ENCODE measurements at regions not wholly inside any gene's neighbourhood (a gene's known extent, or its start where the extent isn't known, plus 50 kb on each side); places are given as distances from the start of the nearest gene placed in this dataset.

DNA sequence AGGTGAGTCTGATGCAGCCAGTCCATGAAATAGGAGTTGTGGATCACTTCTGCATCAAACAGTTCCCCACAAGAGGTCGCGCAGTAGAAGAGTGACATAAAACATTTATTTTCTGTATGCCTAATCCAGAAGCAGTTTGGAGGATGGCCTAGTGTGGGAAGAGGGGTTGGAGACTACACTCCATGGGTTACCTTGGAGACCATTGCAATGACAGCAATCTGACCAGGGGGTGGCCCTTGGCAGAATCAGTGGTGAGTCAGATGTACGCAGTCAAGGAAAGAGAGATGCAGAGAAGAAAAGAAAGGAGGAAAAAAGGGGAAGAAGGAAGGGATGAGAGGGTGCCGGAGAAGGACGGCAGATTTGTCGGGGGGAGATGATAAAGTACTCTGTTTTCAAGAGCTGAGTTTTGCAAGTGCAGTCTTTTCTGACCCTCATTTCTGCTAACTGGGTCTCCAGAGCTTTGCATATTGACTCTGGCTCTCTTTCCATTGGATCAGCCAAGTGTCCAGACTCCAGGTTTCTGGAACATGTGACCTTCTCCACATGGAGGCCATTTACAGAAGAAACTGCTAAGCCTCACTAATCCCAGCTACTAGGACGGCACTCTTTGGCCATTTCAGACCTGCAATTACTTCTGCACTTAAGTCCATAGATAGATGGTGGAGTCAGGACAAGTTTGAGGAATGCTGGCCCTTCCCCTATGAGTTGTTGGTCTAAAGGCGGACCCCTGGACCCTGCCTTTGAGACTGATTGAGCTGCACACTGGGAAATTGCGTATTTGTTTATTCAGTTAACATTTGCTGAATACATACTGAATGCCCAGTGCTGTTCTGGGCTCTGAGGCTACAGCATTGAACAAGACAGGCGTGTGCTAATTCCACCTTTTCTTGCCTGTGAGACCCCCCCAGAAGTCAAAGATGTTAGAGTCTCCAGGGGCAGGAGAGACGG is 424.2 kb downstream of the BCL11B start:
- no peak for TF ChIP-seq TEAD2 (CRISPR knock-in tag; IDR thresholded peaks at IDR 0.05)
- peak; percentile 38; the same call in 1 of the 2 replicates for TF ChIP-seq HNF4A (CRISPR knock-in tag; IDR thresholded peaks at IDR 0.05)
- no TSS peak for BruUV-seq (replicated peaks)
- in situ Hi-C loops (cut with HindIII; ENCODE audit: extremely low pct_ligation_motif_present, low pct_unique_long_range_greater_than_20kb): no loop called here
- H3K9me3 ChIP-seq (ENCODE audit: low read length): no peaks in the 10 kb centered on the region
- H4K20me1 ChIP-seq (ENCODE audit: insufficient read depth, low read length): no peaks in the 10 kb centered on the region
- H2AFZ ChIP-seq (ENCODE audit: low read length): no peak overlapping the region
- peak; percentile 96 for ATAC-seq
- peaks cover 11% of the 10 kb centered on the region for H3K4me1 ChIP-seq (ENCODE audit: insufficient read depth, low read length)
- no peak overlapping the region for H3K9ac ChIP-seq (ENCODE audit: insufficient read depth, low read depth, low read length)
- H3K79me2 ChIP-seq (ENCODE audit: insufficient read depth, low read length): no peaks in the 10 kb centered on the region
- peak; percentile 21 for FAIRE-seq
- ChIA-PET CTCF (ENCODE audit: low intra/inter-chr PET ratio, low total read pairs) (no interaction called here), POLR2A (no interaction called here)
- no peak overlapping the region for H3K4me2 ChIP-seq (ENCODE audit: low read depth, low read length)
- H3K4me3 ChIP-seq (replicated peaks in 1 of 3; ENCODE audit: insufficient read depth in 1 of 3, low read depth in 2 of 3, low read length in 3 of 3): no peak overlapping the region
- intact Hi-C loops (cut with micrococcal nuclease; ENCODE audit: unreplicated experiment): no loop called here
- H3K27ac ChIP-seq (ENCODE audit: extremely low read length, insufficient read depth, low read length): no peak overlapping the region
- no peaks in the 10 kb centered on the region for H3K36me3 ChIP-seq (replicated peaks in 1 of 2; ENCODE audit: control insufficient read depth in 1 of 2, insufficient read depth in 2 of 2, low read length in 2 of 2)
- H3K27me3 ChIP-seq (ENCODE audit: control insufficient read depth in 1 of 2, insufficient read depth in 2 of 2, low read length in 2 of 2): no peaks in the 10 kb centered on the region
- 38% methylated on average over 10 of the region's 11 CpGs for WGBS (ENCODE audit: low lambda C conversion rate)
- peak; percentile 15 for DNase-seq (ENCODE audit: low spot score)

DNA sequence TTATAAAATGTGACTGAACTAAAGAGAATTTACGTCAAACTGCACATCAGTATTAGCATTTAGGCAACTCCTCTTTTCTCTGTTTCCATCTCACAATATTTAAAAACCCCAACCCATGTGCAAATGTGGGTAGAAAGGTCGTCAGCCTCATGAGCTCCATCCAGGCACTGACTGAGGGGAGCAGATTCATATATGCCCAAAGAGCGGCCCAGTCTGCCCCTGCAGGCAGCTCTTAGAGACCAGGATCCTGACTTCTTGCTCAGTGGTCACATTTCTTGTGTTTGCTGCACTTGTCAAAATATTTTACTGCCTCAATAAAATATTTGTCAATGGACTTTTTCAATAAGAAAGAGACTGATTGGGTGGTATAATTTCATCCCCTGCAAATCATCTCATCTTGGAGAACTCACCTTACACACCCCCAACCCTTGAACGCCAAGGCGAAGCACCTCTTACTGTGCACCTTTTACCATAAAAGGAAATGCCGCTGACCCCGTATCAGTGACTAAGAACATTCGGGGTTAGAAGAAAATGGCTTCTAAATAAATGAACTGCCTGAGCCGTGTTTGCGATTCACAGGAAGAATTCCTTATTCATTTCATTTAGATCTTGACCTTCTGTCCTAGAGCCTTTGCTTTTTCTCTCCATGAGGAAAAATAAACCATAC is 418.8 kb downstream of the BCL11B start:
- POLR2A ChIA-PET: no interaction called here
- Histone ChIP-seq H3K4me2 (ENCODE audit: low read depth, low read length) (no peak overlapping the region), H3K27me3 (ENCODE audit: control insufficient read depth in 1 of 2, insufficient read depth in 2 of 2, low read length in 2 of 2) (peaks cover 0 to 3% of the 10 kb centered on the region in 2 experiments; a peak in 1 of 5 replicates), H2AFZ (ENCODE audit: low read length) (no peak overlapping the region), H3K4me1 (ENCODE audit: insufficient read depth, low read length) (peaks cover 4% of the 10 kb centered on the region), H4K20me1 (ENCODE audit: insufficient read depth, low read length) (no peaks in the 10 kb centered on the region), H3K27ac (ENCODE audit: extremely low read length, insufficient read depth, low read length) (no peak overlapping the region), H3K79me2 (ENCODE audit: insufficient read depth, low read length) (no peaks in the 10 kb centered on the region), H3K36me3 (replicated peaks in 1 of 2; ENCODE audit: control insufficient read depth in 1 of 2, insufficient read depth in 2 of 2, low read length in 2 of 2) (no peaks in the 10 kb centered on the region), H3K9ac (ENCODE audit: insufficient read depth, low read depth, low read length) (no peak overlapping the region), H3K4me3 (replicated peaks in 1 of 3; ENCODE audit: insufficient read depth in 1 of 3, low read depth in 2 of 3, low read length in 3 of 3) (no peak overlapping the region), H3K9me3 (ENCODE audit: low read length) (no peaks in the 10 kb centered on the region)
- CTCF ChIA-PET (ENCODE audit: low intra/inter-chr PET ratio, low total read pairs): no interaction called here
- DNase-seq (ENCODE audit: low spot score) (no peak), ATAC-seq (no peak), FAIRE-seq (no peak)
- intact Hi-C loops (cut with micrococcal nuclease; ENCODE audit: unreplicated experiment): no loop called here
- BruUV-seq (replicated peaks): no TSS peak
- in situ Hi-C loops (cut with HindIII; ENCODE audit: extremely low pct_ligation_motif_present, low pct_unique_long_range_greater_than_20kb): no loop called here
- WGBS (ENCODE audit: low lambda C conversion rate): 31% methylated on average over 10 of the region's 10 CpGs
- TF ChIP-seq RBFOX2 (IDR thresholded peaks at IDR 0.05; ENCODE audit: low read depth, low read length) (no peak), TOE1 (CRISPR knock-in tag; IDR thresholded peaks at IDR 0.05) (no peak), ZNF569 (CRISPR knock-in tag; IDR thresholded peaks at IDR 0.05; ENCODE audit: borderline replicate concordance) (no peak), ZBTB39 (CRISPR knock-in tag; IDR thresholded peaks at IDR 0.05) (no peak), TFE3 (CRISPR knock-in tag; IDR thresholded peaks at IDR 0.05) (no peak), RAD51 (IDR thresholded peaks at IDR 0.05; ENCODE audit: borderline replicate concordance) (no peak), PRMT3 (CRISPR knock-in tag; IDR thresholded peaks at IDR 0.05; ENCODE audit: borderline replicate concordance, low read depth) (no peak)
- TF ChIP-seq, protein P1, sequence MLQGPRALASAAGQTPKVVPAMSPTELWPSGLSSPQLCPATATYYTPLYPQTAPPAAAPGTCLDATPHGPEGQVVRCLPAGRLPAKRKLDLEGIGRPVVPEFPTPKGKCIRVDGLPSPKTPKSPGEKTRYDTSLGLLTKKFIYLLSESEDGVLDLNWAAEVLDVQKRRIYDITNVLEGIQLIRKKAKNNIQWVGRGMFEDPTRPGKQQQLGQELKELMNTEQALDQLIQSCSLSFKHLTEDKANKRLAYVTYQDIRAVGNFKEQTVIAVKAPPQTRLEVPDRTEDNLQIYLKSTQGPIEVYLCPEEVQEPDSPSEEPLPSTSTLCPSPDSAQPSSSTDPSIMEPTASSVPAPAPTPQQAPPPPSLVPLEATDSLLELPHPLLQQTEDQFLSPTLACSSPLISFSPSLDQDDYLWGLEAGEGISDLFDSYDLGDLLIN (CRISPR knock-in tag; IDR thresholded peaks at IDR 0.05; ENCODE audit: borderline replicate concordance): no peak

All from HepG2 (cell line).